ENCODE measurements at regions not wholly inside any gene's neighbourhood (a gene's known extent, or its start where the extent isn't known, plus 50 kb on each side); places are given as distances from the start of the nearest gene placed in this dataset.

- H3K4me3 ChIP-seq, result no peak overlapping the region
- ATAC-seq, result no peak
- H3K27me3 ChIP-seq (ENCODE audit: low read depth), result no peaks in the 10 kb centered on the region
- H3K27ac ChIP-seq, result no peak overlapping the region
- H3K36me3 ChIP-seq, result no peaks in the 10 kb centered on the region
- no peak for DNase-seq
- H3K9me3 ChIP-seq, result peaks cover 4% of the 10 kb centered on the region
- intact Hi-C loops (cut with DNase I), result no loop called here
- no peaks in the 10 kb centered on the region for H3K4me1 ChIP-seq
- no peak for TF ChIP-seq CTCF (IDR thresholded peaks at IDR 0.05)
Observed at GRCh38 chr6:140535511-140535910, 1161.1 kb upstream of the CITED2 start.

GRCh38 chr6:140533526-140533925 is 1159.1 kb upstream of the CITED2 start:
- TF ChIP-seq CTCF (IDR thresholded peaks at IDR 0.05), result no peak
- H3K36me3 ChIP-seq, result no peaks in the 10 kb centered on the region
- H3K27ac ChIP-seq, result no peak overlapping the region
- no peak overlapping the region for H3K4me3 ChIP-seq
- DNase-seq, result no peak
- intact Hi-C loops (cut with DNase I), result no loop called here
- no peak for ATAC-seq
- H3K9me3 ChIP-seq, result peaks cover 4% of the 10 kb centered on the region
- no peaks in the 10 kb centered on the region for H3K4me1 ChIP-seq
- no peaks in the 10 kb centered on the region for H3K27me3 ChIP-seq (ENCODE audit: low read depth)

- H3K36me3 ChIP-seq, result no peaks in the 10 kb centered on the region
- H3K4me3 ChIP-seq, result no peak overlapping the region
- no peak overlapping the region for H3K27ac ChIP-seq
- no peaks in the 10 kb centered on the region for H3K4me1 ChIP-seq
- no peaks in the 10 kb centered on the region for H3K9me3 ChIP-seq
- ATAC-seq (no peak), DNase-seq (no peak)
- H3K27me3 ChIP-seq (ENCODE audit: low read depth), result no peaks in the 10 kb centered on the region
- TF ChIP-seq CTCF (IDR thresholded peaks at IDR 0.05), result no peak
- intact Hi-C loops (cut with DNase I), result no loop called here
Observed at GRCh38 chr6:140504776-140505175, 1130.3 kb upstream of the CITED2 start.

- no peak overlapping the region for H3K27ac ChIP-seq
- H3K27me3 ChIP-seq (ENCODE audit: low read depth), result no peaks in the 10 kb centered on the region
- no peak for DNase-seq
- no peaks in the 10 kb centered on the region for H3K4me1 ChIP-seq
- no peaks in the 10 kb centered on the region for H3K9me3 ChIP-seq
- no peak for TF ChIP-seq CTCF (IDR thresholded peaks at IDR 0.05)
- intact Hi-C loops (cut with DNase I), result no loop called here
- H3K36me3 ChIP-seq, result no peaks in the 10 kb centered on the region
- no peak for ATAC-seq
- no peak overlapping the region for H3K4me3 ChIP-seq
Observed at GRCh38 chr6:140500849-140501248, 1126.4 kb upstream of the CITED2 start.

GRCh38 chr6:140499607-140500006 is 1125.2 kb upstream of the CITED2 start:
- H3K27me3 ChIP-seq (ENCODE audit: low read depth), result no peaks in the 10 kb centered on the region
- H3K27ac ChIP-seq, result no peak overlapping the region
- H3K4me1 ChIP-seq, result no peaks in the 10 kb centered on the region
- no peak for DNase-seq
- TF ChIP-seq CTCF (IDR thresholded peaks at IDR 0.05), result no peak
- H3K9me3 ChIP-seq, result no peaks in the 10 kb centered on the region
- no peaks in the 10 kb centered on the region for H3K36me3 ChIP-seq
- no peak overlapping the region for H3K4me3 ChIP-seq
- no peak for ATAC-seq
- intact Hi-C loops (cut with DNase I), result no loop called here

Measured in lower lobe of right lung (tissue), 2 donors.